Pancreas (tissue), 10 donors: ENCODE measurements at regions not wholly inside any gene's neighbourhood (a gene's known extent, or its start where the extent isn't known, plus 50 kb on each side); places are given as distances from the start of the nearest gene placed in this dataset.

Experiments used
- ATAC-seq, 4 donors: fragments of 200-7000 bp; cut with Tn5 transposase; one replicate each; pipeline versions ENCODE4 v1.8.0 to v1.9.1; 2020; ENCODE audit warnings: mild to moderate bottlenecking in 4 of 4, moderate library complexity in 4 of 4
- DNase-seq, 6 donors: peaks; one replicate each; pipeline ENCODE4 v3.0.0-alpha.2; 2020
- FAIRE-seq: peaks from 2 replicates; lab custom pipeline; 2012; peaks lifted over from hg19 to GRCh38; lab: Jason Lieb, UNC
- H3K27ac ChIP-seq, 4 donors: fragments of 200-600 bp; sonication (generic); 1 replicate in 3 of 4; 2 replicates in 1 of 4; pipeline versions ENCODE4 v1.5.0 to v1.8.0; 2020
- H3K27me3 ChIP-seq, 4 donors: fragments of 200-600 bp; one replicate each; pipeline ENCODE4 v1.8.0; 2021
- H3K36me3 ChIP-seq, 3 donors: fragments of 200-600 bp; sonication (generic) in 1 of 3; one replicate each; pipeline versions ENCODE4 v1.5.0 to v1.8.0; 2020 to 2021
- H3K4me1 ChIP-seq, 3 donors: fragments of 200-600 bp; one replicate each; pipeline ENCODE4 v1.8.0; 2021
- H3K4me3 ChIP-seq, 4 donors: fragments of 200-600 bp; sonication (generic) in 2 of 4; one replicate each; pipeline versions ENCODE4 v1.5.0 to v1.8.0; 2020 to 2021
- H3K9me3 ChIP-seq, 4 donors: fragments of 200-600 bp; one replicate each; pipeline ENCODE4 v1.8.0; 2021
- WGBS, 2 donors: extraction: QIAGEN DNeasy Blood & Tissue Kit; methylation state at CpG; one replicate each; pipeline ENCODE4 v1.1.7; 2013; 5-methylcytosine and 5-hydroxymethylcytosine counted together
- intact Hi-C, 3 donors: fragments of 100-400 bp; cut with DNase I; formaldehyde crosslinking; loops; one replicate each; pipeline versions ENCODE4 v1.11.1 to v1.14.2; 2022
- TF ChIP-seq, protein P1 (sequence below), 4 donors: fragments of 200-600 bp; sonication (generic) in 3 of 4; IDR thresholded peaks; one replicate each; pipeline versions ENCODE4 v1.5.0 to v1.8.0; 2021; ENCODE audit warnings: antibody characterized with exemption in 4 of 4
- donor health status: healthy with polysubstance abuse.
- donor health status: DM: no; HTN: no; CAD: no; lungs with moderate emphysema.
- donor health status: DM: no; HTN: no; CAD: no.
- donor health status: control.
- donor health status: control.
- donor health status: Bipolar disorder and iron deficiency.
- donor health status: DM: yes; HTN: yes; CAD: no.
- donor health status: DM: no; HTN: no; CAD: no.
- donor health status: DM: no; HTN: no; CAD: no.
- donor health status: DM: yes; HTN: yes; CAD: no.

DNA sequence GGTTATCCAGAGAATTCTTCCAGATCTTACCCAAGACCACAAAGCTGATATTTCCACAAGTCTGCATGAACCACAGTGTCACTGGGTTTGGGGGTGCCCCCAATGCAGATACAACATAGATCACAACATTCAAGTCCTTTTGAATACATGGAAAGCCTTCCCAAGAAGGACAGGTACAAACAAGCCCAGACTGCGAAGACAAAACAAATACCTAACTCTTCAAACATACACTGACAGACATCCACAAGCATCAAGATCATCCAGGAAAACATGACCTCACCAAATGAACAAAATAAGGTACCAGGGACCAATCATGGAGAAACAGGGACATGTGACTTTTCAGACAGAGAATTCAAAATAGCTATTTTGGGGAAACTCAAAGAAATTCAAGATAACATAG lies 93.1 kb downstream of the MDH1 start:
- FAIRE-seq (no peak), ATAC-seq (no peak)
- H3K27me3 ChIP-seq, result no peaks in the 10 kb centered on the region

DNA sequence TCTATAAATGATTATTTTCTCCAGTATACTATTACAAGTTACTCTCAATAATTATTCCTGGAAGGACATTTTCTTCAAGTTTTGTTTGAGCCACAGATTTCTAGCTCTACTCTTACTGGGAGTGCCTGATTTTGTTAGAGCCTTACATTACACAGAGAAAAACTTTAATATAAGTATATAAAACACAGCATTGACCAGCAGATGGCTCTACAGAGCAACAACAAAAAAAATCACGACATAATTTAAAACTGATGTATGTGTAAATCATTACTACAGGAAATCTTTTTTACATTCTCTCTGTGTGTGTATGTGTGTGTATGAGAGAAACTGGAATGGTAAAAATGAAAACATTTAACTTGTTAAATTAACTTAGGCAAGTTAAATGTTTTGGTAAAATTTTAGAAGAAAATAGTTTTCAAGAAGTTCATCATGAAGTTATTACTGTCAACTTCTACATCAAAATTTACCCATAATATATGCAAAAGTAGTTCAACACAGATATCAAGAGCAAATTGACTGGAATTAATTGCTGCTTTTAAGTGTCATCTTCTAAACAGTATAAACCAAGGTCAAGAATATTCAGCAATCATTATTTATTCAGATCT lies 103.3 kb downstream of the MDH1 start:
- H3K27me3 ChIP-seq, result no peaks in the 10 kb centered on the region
- no peaks in the 10 kb centered on the region for H3K9me3 ChIP-seq
- FAIRE-seq (peak; percentile 97), DNase-seq (no peak), ATAC-seq (peak; percentile 56 to 85 (median 77))
- TF ChIP-seq, protein P1, sequence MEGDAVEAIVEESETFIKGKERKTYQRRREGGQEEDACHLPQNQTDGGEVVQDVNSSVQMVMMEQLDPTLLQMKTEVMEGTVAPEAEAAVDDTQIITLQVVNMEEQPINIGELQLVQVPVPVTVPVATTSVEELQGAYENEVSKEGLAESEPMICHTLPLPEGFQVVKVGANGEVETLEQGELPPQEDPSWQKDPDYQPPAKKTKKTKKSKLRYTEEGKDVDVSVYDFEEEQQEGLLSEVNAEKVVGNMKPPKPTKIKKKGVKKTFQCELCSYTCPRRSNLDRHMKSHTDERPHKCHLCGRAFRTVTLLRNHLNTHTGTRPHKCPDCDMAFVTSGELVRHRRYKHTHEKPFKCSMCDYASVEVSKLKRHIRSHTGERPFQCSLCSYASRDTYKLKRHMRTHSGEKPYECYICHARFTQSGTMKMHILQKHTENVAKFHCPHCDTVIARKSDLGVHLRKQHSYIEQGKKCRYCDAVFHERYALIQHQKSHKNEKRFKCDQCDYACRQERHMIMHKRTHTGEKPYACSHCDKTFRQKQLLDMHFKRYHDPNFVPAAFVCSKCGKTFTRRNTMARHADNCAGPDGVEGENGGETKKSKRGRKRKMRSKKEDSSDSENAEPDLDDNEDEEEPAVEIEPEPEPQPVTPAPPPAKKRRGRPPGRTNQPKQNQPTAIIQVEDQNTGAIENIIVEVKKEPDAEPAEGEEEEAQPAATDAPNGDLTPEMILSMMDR (IDR thresholded peaks at IDR 0.05), result peak in 1 of 4 donors; percentile 26
- intact Hi-C loops, result loop anchor here in 1 of 3 donors (10.0 kb wide), 1 partner anchor 193 kb away; no protein-coding TSS in a partner anchor
- H3K36me3 ChIP-seq, result no peaks in the 10 kb centered on the region
- H3K27ac ChIP-seq, result no peak overlapping the region
- WGBS, 2 donors, result 0 to 2% methylated on average over 1 of the region's 1 CpG
- H3K4me1 ChIP-seq, result no peaks in the 10 kb centered on the region
- no peak overlapping the region for H3K4me3 ChIP-seq

More for the DNA sequence above, 93.1 kb downstream of the MDH1 start:
- no peak overlapping the region for H3K27ac ChIP-seq
- H3K4me3 ChIP-seq, result no peak overlapping the region
- TF ChIP-seq, protein P1 (IDR thresholded peaks at IDR 0.05), result no peak
- intact Hi-C loops, result no loop called here
- no peaks in the 10 kb centered on the region for H3K4me1 ChIP-seq
- no peaks in the 10 kb centered on the region for H3K36me3 ChIP-seq
- 92 to 95% methylated on average over 1 of the region's 1 CpG for WGBS, 2 donors
- no peaks in the 10 kb centered on the region for H3K9me3 ChIP-seq
- DNase-seq, result no peak

DNA sequence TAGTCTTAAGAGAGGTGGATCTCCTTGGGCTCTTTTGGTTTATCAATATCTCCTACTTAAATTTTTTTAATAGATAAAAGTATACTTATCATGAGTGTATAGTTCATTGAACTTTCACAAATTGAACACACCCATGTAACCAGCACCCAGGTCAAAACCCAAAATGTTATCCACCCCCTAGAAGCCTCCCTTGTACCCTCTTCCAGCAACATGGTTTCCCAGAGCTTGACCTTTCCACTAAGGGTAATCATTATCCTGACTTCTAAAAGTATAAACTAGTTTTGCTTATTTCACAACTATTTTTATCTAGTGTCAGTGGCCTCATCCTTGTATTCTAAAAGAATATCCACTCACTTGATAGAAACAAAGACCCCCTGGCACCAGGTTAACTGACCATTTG lies 106.8 kb downstream of the MDH1 start:
- ATAC-seq (no peak), DNase-seq (no peak), FAIRE-seq (no peak)
- TF ChIP-seq, protein P1 (IDR thresholded peaks at IDR 0.05), result no peak
- no peak overlapping the region for H3K4me3 ChIP-seq
- H3K4me1 ChIP-seq, result no peaks in the 10 kb centered on the region
- no peaks in the 10 kb centered on the region for H3K36me3 ChIP-seq
- no peak overlapping the region for H3K27ac ChIP-seq
- no peaks in the 10 kb centered on the region for H3K9me3 ChIP-seq
- intact Hi-C loops, result loop anchor here in 1 of 3 donors (10.0 kb wide), 1 partner anchor 189 kb away; no protein-coding TSS in a partner anchor
- no peaks in the 10 kb centered on the region for H3K27me3 ChIP-seq

DNA sequence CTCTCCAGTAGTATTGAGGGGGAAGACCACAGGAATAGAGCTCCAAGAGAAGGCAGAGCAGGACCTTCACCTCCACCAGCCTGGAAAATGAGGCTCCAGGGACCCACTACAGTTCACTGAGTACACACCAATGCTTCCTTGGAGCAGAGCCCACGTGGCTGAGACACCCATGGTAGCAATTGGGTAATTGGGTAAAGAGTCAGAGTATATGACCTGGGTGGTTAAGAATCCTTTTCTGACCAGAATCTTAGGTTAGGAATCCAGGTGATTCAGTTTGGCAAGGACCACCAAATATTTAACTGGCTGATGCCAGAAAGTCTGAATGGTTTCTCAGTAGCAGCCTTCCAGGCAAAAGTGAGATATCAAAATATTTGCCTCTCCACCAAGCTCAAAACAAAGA lies 107.7 kb downstream of the MDH1 start:
- WGBS, 2 donors, result 61 to 81% methylated on average over 1 of the region's 1 CpG
- Histone ChIP-seq H3K9me3 (no peaks in the 10 kb centered on the region), H3K27me3 (no peaks in the 10 kb centered on the region), H3K36me3 (no peaks in the 10 kb centered on the region), H3K27ac (no peak overlapping the region), H3K4me3 (no peak overlapping the region), H3K4me1 (no peaks in the 10 kb centered on the region)
- TF ChIP-seq, protein P1 (IDR thresholded peaks at IDR 0.05), result no peak
- intact Hi-C loops, result loop anchor here in 1 of 3 donors (10.0 kb wide), 1 partner anchor 188 kb away; no protein-coding TSS in a partner anchor
- FAIRE-seq (no peak), DNase-seq (no peak), ATAC-seq (no peak)

DNA sequence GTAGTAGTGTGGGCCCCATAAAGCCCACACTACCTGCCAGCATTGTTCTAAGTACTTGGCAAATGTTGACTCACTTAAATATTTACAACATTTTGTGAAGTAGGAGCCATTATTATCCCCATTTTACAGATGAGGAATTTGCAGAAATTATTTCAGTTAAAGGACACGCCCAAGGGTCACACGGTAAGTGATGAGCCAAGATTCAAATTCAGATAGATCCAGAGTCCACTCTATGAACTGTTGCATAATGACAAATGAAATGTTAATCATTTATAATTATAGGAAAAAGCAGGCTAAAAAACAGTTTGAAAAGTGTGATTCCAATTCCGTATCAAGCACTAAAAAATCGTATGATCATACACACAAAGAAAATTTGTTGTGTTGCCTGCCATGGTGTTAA lies 108.4 kb downstream of the MDH1 start:
- H3K4me1 ChIP-seq, result no peaks in the 10 kb centered on the region
- FAIRE-seq (no peak), DNase-seq (no peak), ATAC-seq (no peak)
- intact Hi-C loops, result loop anchor here in 1 of 3 donors (10.0 kb wide), 1 partner anchor 188 kb away; no protein-coding TSS in a partner anchor
- H3K27ac ChIP-seq, result no peak overlapping the region
- no peaks in the 10 kb centered on the region for H3K9me3 ChIP-seq
- H3K27me3 ChIP-seq, result no peaks in the 10 kb centered on the region
- H3K4me3 ChIP-seq, result no peak overlapping the region
- TF ChIP-seq, protein P1 (IDR thresholded peaks at IDR 0.05), result no peak
- no peaks in the 10 kb centered on the region for H3K36me3 ChIP-seq
- WGBS, 2 donors, result 88 to 93% methylated on average over 4 of the region's 4 CpGs
